ENCODE measurements at regions not wholly inside any gene's neighbourhood (a gene's known extent, or its start where the extent isn't known, plus 50 kb on each side); places are given as distances from the start of the nearest gene placed in this dataset.

- TF ChIP-seq CTCF (IDR thresholded peaks at IDR 0.05; ENCODE audit: extremely low read depth, missing control alignments): no peak
- no peak for DNase-seq (ENCODE audit: low spot score)
Observed at GRCh38 chr14:48792376-48793024, 793.7 kb downstream of the RPS29 start.

GRCh38 chr14:48788771-48789170 lies 797.4 kb downstream of the RPS29 start:
- DNase-seq (ENCODE audit: low spot score): no peak
- TF ChIP-seq CTCF (IDR thresholded peaks at IDR 0.05; ENCODE audit: extremely low read depth, missing control alignments): no peak

GRCh38 chr14:48786498-48786897 lies 799.7 kb downstream of the RPS29 start:
- no peak for TF ChIP-seq CTCF (IDR thresholded peaks at IDR 0.05; ENCODE audit: extremely low read depth, missing control alignments)

GRCh38 chr14:48771717-48772116 lies 814.5 kb downstream of the RPS29 start:
- no peak for TF ChIP-seq CTCF (IDR thresholded peaks at IDR 0.05; ENCODE audit: extremely low read depth, missing control alignments)
- no peak for DNase-seq (ENCODE audit: low spot score)

More at GRCh38 chr14:48786498-48786897, 799.7 kb downstream of the RPS29 start:
- no peak for DNase-seq (ENCODE audit: low spot score)

- DNase-seq (ENCODE audit: low spot score): no peak
- TF ChIP-seq CTCF (IDR thresholded peaks at IDR 0.05; ENCODE audit: extremely low read depth, missing control alignments): no peak
Observed at GRCh38 chr14:48751293-48751692, 834.9 kb downstream of the RPS29 start.

GRCh38 chr14:48748151-48748675 lies 838.0 kb downstream of the RPS29 start:
- DNase-seq (ENCODE audit: low spot score): no peak
- no peak for TF ChIP-seq CTCF (IDR thresholded peaks at IDR 0.05; ENCODE audit: extremely low read depth, missing control alignments)

- DNase-seq (ENCODE audit: low spot score): no peak
- TF ChIP-seq CTCF (IDR thresholded peaks at IDR 0.05; ENCODE audit: extremely low read depth, missing control alignments): no peak
Observed at GRCh38 chr14:48747561-48748089, 838.6 kb downstream of the RPS29 start.

All from GM20000 (cell line).